Stimulated activated CD8-positive, alpha-beta memory T cell treated with anti-CD3 and anti-CD28 coated beads, Interleukin-15, amount 100 ng/mL, for 48 hours (primary cell): ENCODE measurements at regions not wholly inside any gene's neighbourhood (a gene's known extent, or its start where the extent isn't known, plus 50 kb on each side); places are given as distances from the start of the nearest gene placed in this dataset.
"Not testable (repeated sequence)": the region's sequence is repeated elsewhere in the genome, so short reads cannot be mapped to it uniquely, and the experiment has no call there.

Experiments used
- DNase-seq, 2 donors: peaks; one replicate each; pipeline ENCODE4 v3.0.0-alpha.2; 2020; ENCODE audit warnings: low read depth in 2 of 2

DNA sequence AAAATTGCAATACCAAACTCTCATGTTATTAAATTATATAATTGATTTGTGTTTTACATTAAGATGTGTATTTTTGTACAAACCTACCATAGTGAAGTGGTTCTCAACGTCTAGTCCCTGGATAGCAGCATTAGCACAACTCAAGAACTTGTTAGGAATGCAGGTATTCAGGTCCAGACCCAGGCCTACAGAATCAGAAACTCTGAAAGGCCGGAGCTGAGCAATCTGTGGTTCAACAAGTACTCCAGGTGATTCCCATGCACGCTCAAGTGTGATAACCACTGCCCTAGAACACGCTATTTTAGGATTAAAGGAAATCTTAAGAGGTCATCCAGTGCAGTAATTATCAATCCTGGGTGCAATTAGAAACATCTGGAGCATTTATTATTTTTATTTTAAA lies 456.3 kb downstream of the IRS2 start:
- DNase-seq = no peak

- DNase-seq = no peak
These were observed 457.2 kb downstream of the IRS2 start for GRCh38 chr13:109329175-109329574.

DNA sequence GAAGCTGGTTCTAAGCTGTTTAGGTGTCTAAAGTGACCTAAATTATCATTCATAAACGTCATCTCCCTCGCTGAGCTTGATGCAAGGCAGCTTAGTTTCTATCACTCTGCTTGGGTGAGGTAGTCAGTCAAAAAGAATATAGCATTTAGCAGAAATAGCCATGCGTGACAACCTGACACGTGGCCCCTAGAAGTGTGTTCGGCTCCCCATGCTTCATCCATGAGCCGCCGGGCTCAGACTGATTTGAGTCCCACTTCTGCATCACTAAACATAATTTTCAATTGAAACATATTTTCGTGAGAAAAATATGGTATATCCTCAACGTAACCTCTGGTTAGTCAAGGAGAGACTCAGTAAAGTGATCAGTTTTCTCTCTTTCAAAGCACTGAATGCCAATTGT lies 459.8 kb downstream of the IRS2 start:
- DNase-seq = no peak

DNA sequence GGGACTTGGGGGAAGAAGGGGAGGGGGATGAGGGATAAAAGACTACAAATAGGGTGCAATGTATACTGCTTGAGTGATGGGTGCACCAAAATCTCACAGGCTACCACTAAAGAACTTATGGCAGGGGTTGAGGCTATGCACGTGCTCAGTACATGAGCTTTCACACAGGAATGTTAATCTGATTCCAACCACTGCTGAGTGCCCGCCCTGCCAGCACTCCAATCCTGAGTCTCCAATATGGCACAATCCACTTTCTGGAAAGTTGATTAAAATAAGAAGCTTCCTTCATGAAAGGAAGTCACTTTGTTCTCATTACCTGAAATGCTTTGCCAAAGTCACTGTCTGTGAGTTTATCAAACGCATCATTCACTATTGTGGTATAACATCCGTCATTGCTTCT lies 463.0 kb downstream of the IRS2 start:
- DNase-seq = no peak

DNA sequence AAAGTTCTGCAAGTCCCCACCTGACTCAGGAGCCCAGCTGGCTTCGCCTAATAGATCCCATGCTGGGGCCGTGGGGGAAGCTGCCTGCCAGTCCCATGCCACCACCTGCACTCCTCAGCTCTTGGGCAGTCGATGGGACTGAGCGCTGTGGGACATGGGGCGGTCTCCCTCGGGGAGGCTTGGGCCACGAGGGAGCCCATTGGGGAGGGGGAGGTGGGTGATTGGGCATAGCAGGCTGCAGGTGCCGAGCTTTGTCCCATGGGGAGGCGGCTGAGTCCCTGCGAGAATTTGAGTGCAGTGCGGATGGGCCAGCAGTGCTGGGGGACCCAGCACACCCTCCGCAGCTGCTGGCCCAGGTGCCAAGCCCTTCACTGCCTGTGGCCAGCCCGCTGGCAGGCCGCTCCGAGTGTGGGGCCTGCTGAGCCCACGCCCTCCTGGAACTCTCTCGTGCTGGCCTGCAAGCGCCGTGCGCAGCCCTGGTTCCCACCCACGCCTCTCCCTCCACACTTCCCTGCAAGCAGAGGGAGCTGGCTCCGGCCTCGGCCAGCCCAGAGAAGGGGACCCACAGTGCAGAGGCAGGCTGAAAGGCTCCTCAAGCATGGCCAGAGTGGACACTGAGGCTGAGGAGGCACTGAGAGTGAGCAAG lies 467.3 kb downstream of the IRS2 start:
- no peak for DNase-seq

GRCh38 chr13:109315481-109315880 lies 470.9 kb downstream of the IRS2 start:
- no peak for DNase-seq

DNA sequence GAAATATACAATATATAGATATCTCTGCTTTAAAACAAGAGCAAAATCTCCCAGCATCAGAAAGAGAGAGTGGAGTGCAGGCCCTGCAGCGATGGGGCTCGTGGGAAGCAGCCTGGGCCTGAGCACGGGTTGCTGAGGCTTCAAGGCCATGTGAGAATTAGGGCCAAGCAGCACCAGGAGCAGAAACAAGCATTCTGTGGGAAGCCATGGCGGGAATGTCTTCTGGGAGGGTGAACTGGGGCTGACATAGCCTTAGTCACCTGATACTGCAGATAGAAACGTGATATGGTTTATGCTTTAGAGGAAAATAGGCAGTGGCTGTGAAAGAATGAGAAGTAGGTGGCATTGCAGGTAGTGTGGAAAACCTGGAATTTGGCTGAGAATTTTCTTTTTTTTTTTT lies 472.3 kb downstream of the IRS2 start:
- DNase-seq = no peak

DNA sequence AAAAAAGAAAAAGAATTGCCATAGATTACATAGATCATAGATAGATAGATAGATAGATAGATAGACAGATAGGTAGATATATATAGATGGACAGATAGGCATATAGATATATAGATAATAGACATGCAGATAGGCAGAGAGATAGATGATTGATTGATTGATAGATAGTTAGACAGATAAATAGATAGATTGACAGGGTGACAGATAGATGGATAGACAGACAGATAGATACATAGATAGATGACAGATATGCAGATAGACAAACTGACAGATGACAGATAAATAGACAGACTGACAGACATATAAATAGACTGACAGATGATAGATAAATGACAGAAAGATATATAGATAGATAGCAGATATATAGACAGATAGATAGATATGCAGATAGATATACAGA lies 474.0 kb downstream of the IRS2 start:
- no peak for DNase-seq

GRCh38 chr13:109311431-109311976 lies 474.9 kb downstream of the IRS2 start:
- not testable (repeated sequence) for DNase-seq

DNA sequence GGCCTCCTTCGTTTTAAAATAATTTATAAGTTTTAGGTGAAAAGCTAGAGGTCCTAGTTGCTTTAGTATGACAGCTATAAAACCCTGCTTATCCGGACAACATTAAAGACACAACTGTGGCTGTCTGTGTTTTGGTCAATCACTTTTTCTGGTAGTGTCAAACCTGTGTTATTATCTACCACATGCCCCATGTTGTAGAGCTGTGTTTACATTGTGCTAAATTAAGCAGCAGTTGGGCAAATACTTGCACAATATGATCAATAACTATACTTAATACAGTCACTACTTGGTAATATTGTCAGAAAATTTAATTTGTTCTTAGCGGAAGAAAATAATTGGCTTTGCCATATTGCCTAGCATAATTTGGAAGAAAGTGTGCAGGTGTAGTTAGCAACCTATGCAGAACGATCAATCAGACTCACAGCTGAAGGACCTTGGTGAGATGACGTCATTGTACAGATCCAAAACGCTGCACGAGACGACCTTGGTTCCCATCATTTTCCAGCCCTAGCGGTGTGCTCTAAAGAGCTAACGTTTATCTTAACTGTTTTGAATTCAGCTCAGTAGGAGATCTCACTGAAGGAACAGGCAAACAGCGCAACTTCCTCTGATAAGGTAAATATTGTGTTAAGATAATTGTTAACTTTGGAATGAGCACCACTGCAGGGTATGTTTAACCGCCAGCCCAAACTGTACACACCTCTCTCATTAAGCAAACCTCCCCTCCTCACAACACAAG lies 476.6 kb downstream of the IRS2 start:
- no peak for DNase-seq

GRCh38 chr13:109307027-109307426 lies 479.4 kb downstream of the IRS2 start:
- DNase-seq = no peak

GRCh38 chr13:109301726-109302125 lies 484.7 kb downstream of the IRS2 start:
- DNase-seq = no peak

- DNase-seq = no peak
These were observed 485.1 kb downstream of the IRS2 start for GRCh38 chr13:109301276-109301675.

DNA sequence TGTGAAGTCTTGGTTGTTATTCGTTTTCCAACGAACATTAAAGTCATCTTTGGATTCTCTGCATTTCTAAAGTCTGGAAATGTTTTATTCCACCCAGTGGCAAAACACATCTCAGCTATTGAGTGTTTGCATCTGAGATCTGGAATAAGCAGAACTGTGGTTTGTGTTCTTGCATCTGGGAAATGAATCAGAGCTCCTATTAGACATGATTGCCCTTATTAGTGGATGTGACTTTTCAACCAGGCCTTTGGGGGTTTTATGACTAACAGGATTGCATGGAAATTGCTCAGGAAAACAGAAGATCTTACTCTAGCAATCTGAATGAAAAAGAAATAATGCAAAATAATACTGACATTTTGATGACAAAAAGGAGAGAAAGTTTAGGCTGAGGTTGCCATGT lies 488.8 kb downstream of the IRS2 start:
- no peak for DNase-seq

- no peak for DNase-seq
These were observed 493.2 kb downstream of the IRS2 start for GRCh38 chr13:109293166-109293565.

- no peak for DNase-seq
These were observed 498.2 kb downstream of the IRS2 start for GRCh38 chr13:109288151-109288709.

DNA sequence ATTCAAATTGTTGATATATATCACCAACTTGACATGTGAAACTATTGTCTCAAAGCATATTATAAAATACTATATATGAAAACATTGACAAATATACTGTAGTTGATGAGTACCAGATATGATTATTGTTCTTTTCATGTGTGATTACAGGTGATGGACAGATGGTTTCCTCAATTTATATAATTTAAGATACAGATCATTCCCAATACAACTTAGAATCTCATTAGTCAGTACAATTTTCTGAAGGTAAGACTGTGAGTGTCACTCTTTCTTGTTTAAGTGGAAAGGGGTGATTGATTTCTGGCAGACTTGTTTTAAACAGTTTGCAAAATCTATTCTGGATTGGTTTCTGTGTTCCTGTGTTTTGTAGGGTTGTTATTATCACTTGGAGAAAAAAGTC lies 498.8 kb downstream of the IRS2 start:
- no peak for DNase-seq

GRCh38 chr13:109285586-109285985 lies 500.8 kb downstream of the IRS2 start:
- DNase-seq = no peak

GRCh38 chr13:109281903-109282635 lies 504.3 kb downstream of the IRS2 start:
- no peak for DNase-seq

- no peak for DNase-seq
These were observed 505.1 kb downstream of the IRS2 start for GRCh38 chr13:109281017-109281902.

DNA sequence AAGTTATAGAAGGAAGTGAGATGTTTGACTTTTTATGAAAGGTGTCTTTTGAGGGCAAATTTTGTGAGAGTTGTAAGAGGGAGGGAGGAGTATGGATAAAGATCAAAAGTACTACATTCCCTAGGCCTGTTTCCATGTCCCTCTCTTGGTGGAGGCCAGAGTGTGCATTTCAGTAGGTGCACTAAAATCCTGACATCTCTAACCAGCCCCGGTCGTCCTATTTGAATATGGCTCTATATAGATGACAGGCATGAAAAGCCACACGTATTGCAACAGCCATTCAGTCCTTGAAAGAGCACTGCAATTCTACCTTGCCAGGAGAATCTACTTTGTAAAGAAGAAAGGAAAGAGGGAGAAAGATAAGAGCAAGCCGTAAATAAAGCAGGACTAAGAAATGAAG lies 510.1 kb downstream of the IRS2 start:
- DNase-seq = no peak
